Pancreas (tissue), 10 donors: ENCODE measurements at regions not wholly inside any gene's neighbourhood (a gene's known extent, or its start where the extent isn't known, plus 50 kb on each side); places are given as distances from the start of the nearest gene placed in this dataset.

ENCODE experiments used
- ATAC-seq, 4 donors: fragments of 200-7000 bp; cut with Tn5 transposase; one replicate each; pipeline versions ENCODE4 v1.8.0 to v1.9.1; 2020; ENCODE audit warnings: mild to moderate bottlenecking in 4 of 4, moderate library complexity in 4 of 4
- DNase-seq, 6 donors: peaks; one replicate each; pipeline ENCODE4 v3.0.0-alpha.2; 2020
- FAIRE-seq: peaks from 2 replicates; lab custom pipeline; 2012; peaks lifted over from hg19 to GRCh38; lab: Jason Lieb, UNC
- H3K27ac ChIP-seq, 4 donors: fragments of 200-600 bp; sonication (generic); 1 replicate in 3 of 4; 2 replicates in 1 of 4; pipeline versions ENCODE4 v1.5.0 to v1.8.0; 2020
- H3K27me3 ChIP-seq, 4 donors: fragments of 200-600 bp; one replicate each; pipeline ENCODE4 v1.8.0; 2021
- H3K36me3 ChIP-seq, 3 donors: fragments of 200-600 bp; sonication (generic) in 1 of 3; one replicate each; pipeline versions ENCODE4 v1.5.0 to v1.8.0; 2020 to 2021
- H3K4me1 ChIP-seq, 3 donors: fragments of 200-600 bp; one replicate each; pipeline ENCODE4 v1.8.0; 2021
- H3K4me3 ChIP-seq, 4 donors: fragments of 200-600 bp; sonication (generic) in 2 of 4; one replicate each; pipeline versions ENCODE4 v1.5.0 to v1.8.0; 2020 to 2021
- H3K9me3 ChIP-seq, 4 donors: fragments of 200-600 bp; one replicate each; pipeline ENCODE4 v1.8.0; 2021
- WGBS, 2 donors: extraction: QIAGEN DNeasy Blood & Tissue Kit; methylation state at CpG; one replicate each; pipeline ENCODE4 v1.1.7; 2013; 5-methylcytosine and 5-hydroxymethylcytosine counted together
- intact Hi-C, 3 donors: fragments of 100-400 bp; cut with DNase I; formaldehyde crosslinking; loops; one replicate each; pipeline versions ENCODE4 v1.11.1 to v1.14.2; 2022
- TF ChIP-seq, protein P1 (sequence below), 4 donors: fragments of 200-600 bp; sonication (generic) in 3 of 4; IDR thresholded peaks; one replicate each; pipeline versions ENCODE4 v1.5.0 to v1.8.0; 2021; ENCODE audit warnings: antibody characterized with exemption in 4 of 4
- donor health status: healthy with polysubstance abuse.
- donor health status: DM: no; HTN: no; CAD: no; lungs with moderate emphysema.
- donor health status: DM: no; HTN: no; CAD: no.
- donor health status: control.
- donor health status: control.
- donor health status: Bipolar disorder and iron deficiency.
- donor health status: DM: yes; HTN: yes; CAD: no.
- donor health status: DM: no; HTN: no; CAD: no.
- donor health status: DM: no; HTN: no; CAD: no.
- donor health status: DM: yes; HTN: yes; CAD: no.

GRCh38 chr6:93571346-93571745 is 152.0 kb upstream of the EPHA7 start:
- TF ChIP-seq, protein P1, sequence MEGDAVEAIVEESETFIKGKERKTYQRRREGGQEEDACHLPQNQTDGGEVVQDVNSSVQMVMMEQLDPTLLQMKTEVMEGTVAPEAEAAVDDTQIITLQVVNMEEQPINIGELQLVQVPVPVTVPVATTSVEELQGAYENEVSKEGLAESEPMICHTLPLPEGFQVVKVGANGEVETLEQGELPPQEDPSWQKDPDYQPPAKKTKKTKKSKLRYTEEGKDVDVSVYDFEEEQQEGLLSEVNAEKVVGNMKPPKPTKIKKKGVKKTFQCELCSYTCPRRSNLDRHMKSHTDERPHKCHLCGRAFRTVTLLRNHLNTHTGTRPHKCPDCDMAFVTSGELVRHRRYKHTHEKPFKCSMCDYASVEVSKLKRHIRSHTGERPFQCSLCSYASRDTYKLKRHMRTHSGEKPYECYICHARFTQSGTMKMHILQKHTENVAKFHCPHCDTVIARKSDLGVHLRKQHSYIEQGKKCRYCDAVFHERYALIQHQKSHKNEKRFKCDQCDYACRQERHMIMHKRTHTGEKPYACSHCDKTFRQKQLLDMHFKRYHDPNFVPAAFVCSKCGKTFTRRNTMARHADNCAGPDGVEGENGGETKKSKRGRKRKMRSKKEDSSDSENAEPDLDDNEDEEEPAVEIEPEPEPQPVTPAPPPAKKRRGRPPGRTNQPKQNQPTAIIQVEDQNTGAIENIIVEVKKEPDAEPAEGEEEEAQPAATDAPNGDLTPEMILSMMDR (IDR thresholded peaks at IDR 0.05), result no peak
- H3K9me3 ChIP-seq, result no peaks in the 10 kb centered on the region
- intact Hi-C loops, result no loop called here
- DNase-seq (no peak), FAIRE-seq (no peak), ATAC-seq (no peak)
- no peaks in the 10 kb centered on the region for H3K27me3 ChIP-seq
- H3K4me1 ChIP-seq, result no peaks in the 10 kb centered on the region
- WGBS, 2 donors, result 61 to 65% methylated on average over 1 of the region's 1 CpG
- no peaks in the 10 kb centered on the region for H3K36me3 ChIP-seq
- no peak overlapping the region for H3K4me3 ChIP-seq
- H3K27ac ChIP-seq, result no peak overlapping the region

DNA sequence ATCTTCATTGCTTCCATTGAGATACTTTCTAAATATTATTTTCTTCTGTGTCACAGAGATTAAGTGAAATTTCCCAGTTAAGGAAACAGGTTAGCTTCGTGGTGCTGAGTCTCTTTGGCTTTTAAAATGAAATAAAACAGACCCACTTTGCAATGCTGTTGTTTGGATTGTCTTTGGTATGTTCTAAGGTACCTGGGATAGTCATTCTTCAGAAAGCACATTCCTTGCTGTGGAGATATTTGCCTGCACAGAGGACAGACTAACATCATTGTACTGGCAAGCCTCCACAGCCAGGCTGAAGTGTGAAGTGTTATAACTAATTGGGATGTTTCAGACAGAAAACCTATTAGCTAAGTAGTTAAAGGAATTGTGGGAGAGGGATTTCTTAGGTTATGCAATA is 148.8 kb upstream of the EPHA7 start:
- no peaks in the 10 kb centered on the region for H3K36me3 ChIP-seq
- intact Hi-C loops, result no loop called here
- no peaks in the 10 kb centered on the region for H3K9me3 ChIP-seq
- ATAC-seq (no peak), DNase-seq (no peak), FAIRE-seq (no peak)
- H3K4me1 ChIP-seq, result no peaks in the 10 kb centered on the region
- no peaks in the 10 kb centered on the region for H3K27me3 ChIP-seq
- no peak overlapping the region for H3K4me3 ChIP-seq
- WGBS, 2 donors, result 52 to 59% methylated on average over 1 of the region's 1 CpG
- TF ChIP-seq, protein P1 (IDR thresholded peaks at IDR 0.05), result no peak
- H3K27ac ChIP-seq, result no peak overlapping the region

DNA sequence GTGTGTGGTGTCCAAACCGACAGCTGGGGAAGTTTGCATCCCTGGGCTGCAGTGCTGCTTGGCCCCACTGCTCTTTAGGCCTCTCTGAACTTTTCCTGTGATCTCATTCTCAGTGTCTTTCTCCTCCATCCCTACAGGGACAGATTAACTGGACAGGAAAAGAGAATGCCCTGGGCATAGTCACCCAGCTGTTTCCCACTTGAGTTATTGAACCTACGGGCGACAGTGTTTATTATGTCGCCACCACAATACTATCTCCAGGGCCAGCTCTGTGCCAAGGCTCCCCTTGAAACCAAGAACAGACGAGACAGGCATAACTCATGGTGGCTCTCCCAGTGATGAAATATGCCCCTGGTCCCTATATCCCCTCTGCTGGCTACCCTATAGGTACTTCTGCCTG is 147.8 kb upstream of the EPHA7 start:
- WGBS, 2 donors, result 76 to 85% methylated on average over 5 of the region's 5 CpGs
- ATAC-seq, result no peak
- H3K27ac ChIP-seq, result no peak overlapping the region

DNA sequence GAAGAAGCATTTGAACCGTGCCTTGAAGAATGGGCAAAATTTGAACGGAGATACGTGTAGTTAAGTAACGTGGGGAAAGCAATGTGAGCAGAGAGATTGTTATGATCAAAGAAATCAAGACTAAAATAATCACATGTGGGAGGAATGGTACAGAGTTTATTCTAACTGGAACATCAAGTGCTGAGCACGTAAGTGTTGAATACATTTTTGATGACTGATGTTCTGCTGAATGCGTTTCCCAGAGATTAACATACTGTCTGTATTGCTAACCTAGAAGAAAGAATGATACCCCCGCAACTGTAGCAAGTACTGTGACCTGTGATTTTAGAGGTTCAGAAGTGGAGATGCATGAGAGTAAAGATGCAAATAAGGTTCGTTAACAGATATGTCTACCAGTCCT is 146.9 kb upstream of the EPHA7 start:
- no peak for FAIRE-seq
- no peak for DNase-seq
- Histone ChIP-seq H3K27ac (no peak overlapping the region), H3K9me3 (no peaks in the 10 kb centered on the region), H3K4me3 (no peak overlapping the region), H3K27me3 (no peaks in the 10 kb centered on the region), H3K4me1 (no peaks in the 10 kb centered on the region), H3K36me3 (no peaks in the 10 kb centered on the region)
- no peak for ATAC-seq
- intact Hi-C loops, result no loop called here
- 88 to 92% methylated on average over 8 of the region's 8 CpGs for WGBS, 2 donors
- TF ChIP-seq, protein P1 (IDR thresholded peaks at IDR 0.05), result no peak

More for the DNA sequence above, 147.8 kb upstream of the EPHA7 start:
- FAIRE-seq (no peak), DNase-seq (no peak)
- no peaks in the 10 kb centered on the region for H3K9me3 ChIP-seq
- TF ChIP-seq, protein P1 (IDR thresholded peaks at IDR 0.05), result no peak
- H3K4me1 ChIP-seq, result no peaks in the 10 kb centered on the region
- H3K4me3 ChIP-seq, result no peak overlapping the region
- no peaks in the 10 kb centered on the region for H3K36me3 ChIP-seq
- intact Hi-C loops, result no loop called here
- H3K27me3 ChIP-seq, result no peaks in the 10 kb centered on the region

DNA sequence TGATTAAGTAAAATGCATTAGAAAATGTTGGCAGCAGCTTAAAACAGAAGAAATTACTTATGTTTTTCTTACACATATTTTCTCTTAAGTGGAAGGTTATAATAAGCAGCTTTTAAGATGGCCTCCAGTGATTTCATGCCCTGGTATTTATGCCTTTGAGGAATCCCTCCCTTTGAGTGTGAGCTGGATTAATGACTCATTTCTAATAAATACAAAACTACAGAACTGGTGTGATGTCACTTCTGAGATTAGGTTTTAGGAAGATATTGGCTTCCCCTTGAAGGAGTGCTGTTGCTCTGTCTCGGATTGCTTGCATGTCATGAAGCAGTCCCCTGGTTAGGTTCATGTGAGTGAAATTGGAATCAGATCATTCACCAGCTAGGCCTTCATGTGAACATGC is 143.2 kb upstream of the EPHA7 start:
- no peak overlapping the region for H3K27ac ChIP-seq
- H3K27me3 ChIP-seq, result no peaks in the 10 kb centered on the region
- no peaks in the 10 kb centered on the region for H3K36me3 ChIP-seq
- no peak overlapping the region for H3K4me3 ChIP-seq
- TF ChIP-seq, protein P1 (IDR thresholded peaks at IDR 0.05), result no peak
- DNase-seq, result no peak
- H3K9me3 ChIP-seq, result no peaks in the 10 kb centered on the region
- FAIRE-seq, result no peak
- ATAC-seq, result no peak
- intact Hi-C loops, result no loop called here
- WGBS, 2 donors, result 79 to 88% methylated on average over 1 of the region's 1 CpG
- H3K4me1 ChIP-seq, result no peaks in the 10 kb centered on the region
